ENCODE measurements at regions not wholly inside any gene's neighbourhood (a gene's known extent, or its start where the extent isn't known, plus 50 kb on each side); places are given as distances from the start of the nearest gene placed in this dataset.

DNA sequence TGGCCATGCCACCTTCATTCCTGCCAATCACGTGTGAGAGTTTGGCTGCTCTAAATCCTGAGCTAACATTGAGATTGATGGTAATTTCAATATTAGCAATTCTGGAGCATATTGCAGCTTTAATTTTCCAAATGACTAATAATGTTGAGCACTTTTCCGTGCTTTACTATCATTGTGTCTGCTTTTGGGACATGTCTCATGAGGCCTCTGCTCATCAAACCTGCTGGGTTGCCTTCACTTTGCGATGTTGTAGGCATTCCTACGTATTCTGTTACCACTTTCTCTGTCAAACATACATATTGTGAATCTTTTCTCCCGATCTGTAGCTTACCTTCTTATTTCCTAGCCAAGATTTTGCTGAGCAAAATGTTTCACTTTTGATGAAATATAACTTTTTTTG is 466.6 kb downstream of the GALR1 start:
- DNase-seq, result no peak
- no peak overlapping the region for H3K4me3 ChIP-seq (ENCODE audit: low read depth, low read length)
- H3K4me1 ChIP-seq, result no peaks in the 10 kb centered on the region
- no peaks in the 10 kb centered on the region for H3K9me3 ChIP-seq
- peaks cover 9% of the 10 kb centered on the region for H3K27me3 ChIP-seq
- H3K36me3 ChIP-seq, result no peaks in the 10 kb centered on the region
- TF ChIP-seq, protein P1, sequence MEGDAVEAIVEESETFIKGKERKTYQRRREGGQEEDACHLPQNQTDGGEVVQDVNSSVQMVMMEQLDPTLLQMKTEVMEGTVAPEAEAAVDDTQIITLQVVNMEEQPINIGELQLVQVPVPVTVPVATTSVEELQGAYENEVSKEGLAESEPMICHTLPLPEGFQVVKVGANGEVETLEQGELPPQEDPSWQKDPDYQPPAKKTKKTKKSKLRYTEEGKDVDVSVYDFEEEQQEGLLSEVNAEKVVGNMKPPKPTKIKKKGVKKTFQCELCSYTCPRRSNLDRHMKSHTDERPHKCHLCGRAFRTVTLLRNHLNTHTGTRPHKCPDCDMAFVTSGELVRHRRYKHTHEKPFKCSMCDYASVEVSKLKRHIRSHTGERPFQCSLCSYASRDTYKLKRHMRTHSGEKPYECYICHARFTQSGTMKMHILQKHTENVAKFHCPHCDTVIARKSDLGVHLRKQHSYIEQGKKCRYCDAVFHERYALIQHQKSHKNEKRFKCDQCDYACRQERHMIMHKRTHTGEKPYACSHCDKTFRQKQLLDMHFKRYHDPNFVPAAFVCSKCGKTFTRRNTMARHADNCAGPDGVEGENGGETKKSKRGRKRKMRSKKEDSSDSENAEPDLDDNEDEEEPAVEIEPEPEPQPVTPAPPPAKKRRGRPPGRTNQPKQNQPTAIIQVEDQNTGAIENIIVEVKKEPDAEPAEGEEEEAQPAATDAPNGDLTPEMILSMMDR (IDR thresholded peaks at IDR 0.05; ENCODE audit: low read depth, low read length), result no peak

DNA sequence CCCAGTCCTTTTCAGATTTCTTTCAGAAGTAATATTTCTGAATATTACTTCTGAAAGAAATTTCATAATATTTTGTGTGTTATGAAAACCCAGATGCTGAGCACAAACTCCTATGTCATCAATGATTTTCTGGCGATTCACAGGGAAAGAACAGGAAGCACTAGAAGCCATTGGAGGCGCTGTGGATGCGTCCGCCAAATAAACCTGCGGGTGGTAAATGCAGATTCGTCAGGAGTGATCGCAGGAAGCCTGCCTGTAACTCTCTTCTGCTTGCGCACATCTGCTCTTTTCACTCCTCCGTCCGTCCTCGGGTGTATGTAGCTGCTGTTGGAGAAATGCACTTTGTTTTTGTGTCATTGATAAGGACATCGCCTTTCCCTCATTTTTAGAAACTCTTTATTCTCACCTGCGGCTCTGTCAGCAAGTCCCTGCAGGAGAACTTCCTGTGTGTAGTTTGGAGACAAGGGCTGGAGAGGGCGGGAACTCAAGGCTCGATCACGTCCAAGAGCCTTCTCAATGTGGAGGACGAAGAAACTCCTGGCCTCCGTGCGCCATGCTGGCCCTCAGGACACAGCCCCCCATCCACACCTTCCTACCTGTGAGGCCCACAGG is 483.8 kb downstream of the GALR1 start:
- H3K4me1 ChIP-seq, result no peaks in the 10 kb centered on the region
- TF ChIP-seq, protein P1 (IDR thresholded peaks at IDR 0.05; ENCODE audit: low read depth, low read length), result no peak
- no peak for DNase-seq

DNA sequence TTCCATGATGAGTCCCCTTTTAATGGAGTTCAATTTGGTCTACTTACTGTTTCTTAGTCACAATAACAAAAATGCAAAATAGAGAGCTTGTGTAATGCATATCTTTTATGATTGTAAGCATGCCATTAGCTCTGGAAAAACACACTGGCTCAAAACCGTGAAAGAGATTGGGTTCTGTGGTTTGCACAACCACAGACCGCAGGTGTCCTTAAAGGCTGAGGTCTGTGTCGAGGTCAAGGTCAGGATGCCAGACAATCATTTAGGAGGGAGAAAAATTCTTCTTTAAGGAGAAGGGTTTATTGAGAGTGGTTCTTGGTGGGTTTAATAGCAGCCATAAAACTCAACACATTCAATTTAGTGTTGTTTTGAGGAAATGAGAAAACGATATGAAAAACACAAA is 487.2 kb downstream of the GALR1 start:
- Histone ChIP-seq H3K4me1 (no peaks in the 10 kb centered on the region), H3K4me3 (ENCODE audit: low read depth, low read length) (no peak overlapping the region), H3K36me3 (no peaks in the 10 kb centered on the region), H3K27me3 (peaks cover 3% of the 10 kb centered on the region; the same call in 1 of the 2 replicates), H3K9me3 (no peaks in the 10 kb centered on the region)
- DNase-seq, result no peak
- TF ChIP-seq, protein P1 (IDR thresholded peaks at IDR 0.05; ENCODE audit: low read depth, low read length), result no peak

More for the DNA sequence above, 483.8 kb downstream of the GALR1 start:
- Histone ChIP-seq H3K9me3 (no peaks in the 10 kb centered on the region), H3K4me3 (ENCODE audit: low read depth, low read length) (no peak overlapping the region), H3K27me3 (peaks cover 6% of the 10 kb centered on the region; the same call in 1 of the 2 replicates), H3K36me3 (no peaks in the 10 kb centered on the region)

DNA sequence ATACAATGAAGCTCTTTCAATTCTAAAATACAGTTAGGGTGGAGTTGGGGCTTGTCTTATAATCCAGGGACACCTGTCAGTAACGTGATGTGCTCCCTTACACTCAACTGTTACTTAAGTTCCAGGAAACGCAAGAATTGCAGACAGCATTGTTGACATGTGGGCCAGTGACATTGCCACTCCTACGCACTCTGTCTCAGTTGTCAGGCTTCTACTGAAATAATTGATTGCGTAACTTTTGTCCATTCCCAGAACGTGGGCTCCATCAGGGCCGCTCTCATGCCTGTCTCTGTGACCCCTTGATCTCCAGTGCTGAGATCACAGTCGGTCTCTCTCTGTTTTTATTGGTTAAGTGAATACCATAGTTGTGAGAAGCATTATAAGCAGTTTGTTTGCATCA is 487.8 kb downstream of the GALR1 start:
- TF ChIP-seq, protein P1 (IDR thresholded peaks at IDR 0.05; ENCODE audit: low read depth, low read length), result no peak
- Histone ChIP-seq H3K4me3 (ENCODE audit: low read depth, low read length) (no peak overlapping the region), H3K36me3 (no peaks in the 10 kb centered on the region), H3K27me3 (peaks cover 3% of the 10 kb centered on the region; the same call in 1 of the 2 replicates), H3K4me1 (no peaks in the 10 kb centered on the region), H3K9me3 (no peaks in the 10 kb centered on the region)
- DNase-seq, result no peak

DNA sequence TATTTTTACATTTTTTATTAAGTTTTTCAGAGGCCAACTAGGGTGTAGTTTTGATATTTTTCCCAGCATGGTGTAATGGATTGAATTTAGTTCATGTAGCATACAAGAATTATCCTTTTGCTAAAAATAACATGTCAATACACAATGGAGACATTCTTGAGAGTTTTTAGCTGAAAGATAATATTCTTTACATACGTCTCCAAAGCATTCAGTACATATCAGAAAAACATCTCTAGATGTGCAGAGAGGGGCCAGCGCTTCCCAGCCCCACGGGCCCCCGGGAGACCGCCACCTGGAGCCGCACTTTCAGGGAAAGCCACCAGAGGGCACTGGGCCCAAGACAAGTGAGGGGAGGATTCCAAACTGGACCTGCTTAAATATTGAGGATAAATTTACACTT is 499.4 kb downstream of the GALR1 start:
- H3K9me3 ChIP-seq, result no peaks in the 10 kb centered on the region

DNA sequence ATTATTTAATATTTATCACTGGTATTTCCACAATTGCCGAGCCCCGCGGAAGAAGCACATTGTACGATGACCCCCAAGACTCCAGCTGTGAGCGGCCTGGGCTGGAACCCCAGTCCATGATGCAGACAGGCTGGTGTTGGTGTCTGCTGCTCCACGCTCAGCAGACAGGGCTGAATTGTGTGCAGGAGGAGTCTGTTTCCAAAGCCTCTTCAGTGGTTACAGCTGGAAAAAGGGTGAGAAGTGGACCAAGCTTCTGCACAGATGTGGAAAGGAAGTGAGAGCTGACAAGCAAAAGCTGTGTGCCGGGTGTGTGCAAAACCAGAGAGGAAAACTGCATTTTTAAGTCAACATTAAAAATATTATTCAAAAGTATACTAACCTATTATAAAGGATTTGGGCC is 500.4 kb downstream of the GALR1 start:
- H3K9me3 ChIP-seq, result no peaks in the 10 kb centered on the region
- H3K4me3 ChIP-seq (ENCODE audit: low read depth, low read length), result no peak overlapping the region
- no peaks in the 10 kb centered on the region for H3K36me3 ChIP-seq
- H3K4me1 ChIP-seq, result no peaks in the 10 kb centered on the region
- 0 out of 2 replicates have a peak, but pooled peaks cover 3% of the 10 kb centered on the region for H3K27me3 ChIP-seq
- TF ChIP-seq, protein P1 (IDR thresholded peaks at IDR 0.05; ENCODE audit: low read depth, low read length), result no peak
- no peak for DNase-seq

More for the DNA sequence above, 499.4 kb downstream of the GALR1 start:
- Histone ChIP-seq H3K36me3 (no peaks in the 10 kb centered on the region), H3K4me1 (no peaks in the 10 kb centered on the region), H3K27me3 (0 out of 2 replicates have a peak, but pooled peaks cover 3% of the 10 kb centered on the region), H3K4me3 (ENCODE audit: low read depth, low read length) (no peak overlapping the region)
- TF ChIP-seq, protein P1 (IDR thresholded peaks at IDR 0.05; ENCODE audit: low read depth, low read length), result peak; percentile 65
- peak; percentile 22 for DNase-seq

Data from BE2C (cell line).